Activated naive CD8-positive, alpha-beta T cell treated with anti-CD3 and anti-CD28 coated beads, Interleukin-2, amount 10 ng/mL, durations not matched to agents 7 days and 5 days (primary cell): ENCODE measurements at regions not wholly inside any gene's neighbourhood (a gene's known extent, or its start where the extent isn't known, plus 50 kb on each side); places are given as distances from the start of the nearest gene placed in this dataset.

Experiments
- ATAC-seq: fragments of 150-1000 bp; cut with Tn5 transposase; one replicate; pipeline ENCODE4 v1.10.0; 2021; ENCODE audit warnings: low read depth, moderate library complexity
- POLR2A ChIA-PET: fragments of 350-600 bp; sonication (Branson Sonifier 250); formaldehyde crosslinking; loops from one replicate; lab custom pipeline; 2021; ENCODE audit warnings: antibody characterized with exemption; lab: Charles Lee
- DNase-seq: peaks from one replicate; pipeline ENCODE4 v3.0.0; 2021
- H3K27ac Mint-ChIP-seq: one replicate; pipeline ENCODE4 v1.8.0; 2022; ENCODE audit warnings: mild to moderate bottlenecking, mixed read lengths
- H3K27me3 Mint-ChIP-seq: one replicate; pipeline ENCODE4 v1.8.0; 2022; ENCODE audit warnings: mild to moderate bottlenecking, moderate library complexity, mixed read lengths
- H3K36me3 Mint-ChIP-seq: one replicate; pipeline ENCODE4 v1.8.0; 2021; ENCODE audit warnings: mild to moderate bottlenecking, mixed read lengths
- H3K4me1 Mint-ChIP-seq: one replicate; pipeline ENCODE4 v1.8.0; 2021; ENCODE audit warnings: mixed read lengths
- H3K4me3 Mint-ChIP-seq: one replicate; pipeline ENCODE4 v1.8.0; 2022; ENCODE audit warnings: mild to moderate bottlenecking, moderate library complexity, mixed read lengths
- H3K9me3 Mint-ChIP-seq: one replicate; pipeline ENCODE4 v1.8.0; 2021; ENCODE audit warnings: mixed read lengths

- ATAC-seq, result no peak
- no peak overlapping the region for H3K27ac Mint-ChIP-seq
- POLR2A ChIA-PET, result no interaction called here
- H3K27me3 Mint-ChIP-seq, result no peaks in the 10 kb centered on the region
- no peak overlapping the region for H3K4me3 Mint-ChIP-seq
- no peaks in the 10 kb centered on the region for H3K4me1 Mint-ChIP-seq
- DNase-seq, result no peak
- H3K9me3 Mint-ChIP-seq, result peaks cover 3% of the 10 kb centered on the region
- no peaks in the 10 kb centered on the region for H3K36me3 Mint-ChIP-seq
Measured at GRCh38 chr19:27909185-27909840, 1303.6 kb downstream of the UQCRFS1 start.

- Mint-ChIP-seq H3K4me3 (no peak overlapping the region), H3K27me3 (no peaks in the 10 kb centered on the region), H3K36me3 (no peaks in the 10 kb centered on the region), H3K9me3 (peaks cover 4% of the 10 kb centered on the region), H3K4me1 (no peaks in the 10 kb centered on the region), H3K27ac (no peak overlapping the region)
- no peak for ATAC-seq
- POLR2A ChIA-PET, result no interaction called here
- DNase-seq, result no peak
Measured at GRCh38 chr19:27906081-27906480, 1306.9 kb downstream of the UQCRFS1 start.

- Mint-ChIP-seq H3K9me3 (peaks cover 3% of the 10 kb centered on the region), H3K27me3 (no peaks in the 10 kb centered on the region), H3K4me3 (no peak overlapping the region), H3K36me3 (no peaks in the 10 kb centered on the region), H3K27ac (no peak overlapping the region), H3K4me1 (no peaks in the 10 kb centered on the region)
- POLR2A ChIA-PET, result no interaction called here
- no peak for DNase-seq
- ATAC-seq, result no peak
Measured at GRCh38 chr19:27905074-27905473, 1307.9 kb downstream of the UQCRFS1 start.

DNA sequence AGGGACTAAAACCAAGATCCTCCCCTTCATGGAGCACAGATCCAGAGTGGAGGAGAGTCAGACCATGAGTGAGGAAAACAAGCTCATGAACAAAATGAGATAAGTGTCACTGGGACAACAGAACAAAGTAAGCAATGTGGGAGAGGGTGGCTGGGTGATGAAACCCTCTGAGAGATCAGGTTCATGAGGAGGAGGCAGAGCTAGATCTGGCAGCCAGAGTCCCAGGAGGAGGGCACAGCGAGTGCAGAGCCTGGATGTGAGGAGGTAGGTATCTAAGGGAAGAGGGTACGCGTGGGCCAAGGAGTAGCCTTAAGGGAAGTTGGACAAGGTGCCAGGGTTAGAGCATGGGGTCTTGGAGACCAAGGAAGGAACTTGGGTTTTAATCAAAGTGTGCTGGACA lies 1311.9 kb downstream of the UQCRFS1 start:
- Mint-ChIP-seq H3K9me3 (peaks cover 3% of the 10 kb centered on the region), H3K4me3 (no peak overlapping the region)

DNA sequence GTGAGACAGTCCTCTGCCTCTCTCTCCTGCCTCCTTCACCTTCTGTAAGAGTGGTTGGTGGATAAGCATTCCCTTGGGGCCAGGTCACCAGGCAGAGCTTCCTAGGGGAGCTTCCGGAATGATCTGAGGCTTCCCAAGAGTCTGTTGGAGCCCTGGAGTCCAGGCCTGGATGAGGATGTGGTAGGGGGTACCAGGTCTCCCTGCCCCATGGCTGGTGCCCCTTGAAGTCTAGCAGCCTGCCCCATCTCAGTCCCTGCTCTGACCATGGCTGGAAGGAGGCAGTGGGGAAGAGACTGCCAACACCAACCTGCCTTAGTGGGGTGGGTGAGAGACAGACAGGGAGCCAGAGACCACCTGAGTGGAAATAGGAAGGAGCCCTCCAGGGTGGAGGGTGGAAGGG lies 1316.9 kb downstream of the UQCRFS1 start:
- POLR2A ChIA-PET, result no interaction called here
- Mint-ChIP-seq H3K27me3 (no peaks in the 10 kb centered on the region), H3K9me3 (peaks cover 1% of the 10 kb centered on the region), H3K4me1 (no peaks in the 10 kb centered on the region), H3K36me3 (no peaks in the 10 kb centered on the region), H3K4me3 (no peak overlapping the region), H3K27ac (no peak overlapping the region)
- no peak for ATAC-seq
- DNase-seq, result no peak

More for the DNA sequence above, 1311.9 kb downstream of the UQCRFS1 start:
- POLR2A ChIA-PET, result no interaction called here
- DNase-seq (no peak), ATAC-seq (no peak)
- Mint-ChIP-seq H3K27me3 (no peaks in the 10 kb centered on the region), H3K36me3 (no peaks in the 10 kb centered on the region), H3K27ac (no peak overlapping the region), H3K4me1 (no peaks in the 10 kb centered on the region)

DNA sequence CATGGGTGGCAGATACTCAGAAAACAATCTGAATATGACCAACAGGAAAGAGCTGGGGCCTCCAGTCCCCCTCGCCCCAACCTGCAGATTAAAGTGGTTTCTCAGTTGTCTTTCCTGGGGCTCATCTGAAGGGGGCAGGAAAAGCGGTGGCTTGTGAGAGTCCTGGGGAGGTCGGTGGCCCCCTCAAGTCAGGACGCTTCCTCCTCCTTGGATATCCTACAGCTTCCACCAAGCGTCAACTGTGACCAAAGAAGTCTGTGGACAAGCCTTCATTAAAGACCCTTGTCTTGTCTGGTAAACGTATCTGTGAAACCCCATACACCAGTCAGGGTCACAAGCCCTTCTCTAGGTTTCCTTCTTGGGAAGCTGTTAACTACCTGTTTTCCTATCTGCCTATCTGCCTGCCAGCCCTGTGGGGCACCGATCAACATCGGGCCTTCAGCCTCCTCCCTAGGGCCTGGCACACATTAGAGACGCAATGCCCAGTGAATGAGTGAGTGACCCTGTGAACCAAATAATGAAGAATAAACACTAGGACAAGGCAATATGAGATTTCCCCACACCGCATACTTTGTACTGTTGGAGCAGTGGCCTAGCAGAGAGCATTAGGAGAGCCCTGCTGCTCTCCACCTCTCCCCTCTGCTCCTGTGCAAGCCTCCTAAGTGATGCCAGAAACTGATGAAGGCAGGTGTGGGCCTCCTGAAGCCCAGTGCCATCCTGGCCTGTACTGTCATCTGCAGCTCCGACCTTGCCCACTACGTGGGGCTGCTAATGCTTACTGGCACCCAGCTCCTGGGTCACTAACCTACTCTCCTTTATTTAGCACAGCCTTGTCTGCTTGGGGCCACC lies 1317.8 kb downstream of the UQCRFS1 start:
- Mint-ChIP-seq H3K27ac (no peak overlapping the region), H3K4me3 (no peak overlapping the region), H3K27me3 (no peaks in the 10 kb centered on the region)

GRCh38 chr19:27892500-27892899 lies 1320.5 kb downstream of the UQCRFS1 start:
- Mint-ChIP-seq H3K9me3 (peaks cover under 1% of the 10 kb centered on the region), H3K27ac (no peak overlapping the region), H3K4me3 (no peak overlapping the region), H3K36me3 (no peaks in the 10 kb centered on the region), H3K4me1 (no peaks in the 10 kb centered on the region), H3K27me3 (no peaks in the 10 kb centered on the region)
- DNase-seq (no peak), ATAC-seq (no peak)
- POLR2A ChIA-PET, result no interaction called here

More for the DNA sequence above, 1317.8 kb downstream of the UQCRFS1 start:
- no peaks in the 10 kb centered on the region for H3K36me3 Mint-ChIP-seq
- POLR2A ChIA-PET, result no interaction called here
- H3K9me3 Mint-ChIP-seq, result peaks cover under 1% of the 10 kb centered on the region
- no peak for ATAC-seq
- H3K4me1 Mint-ChIP-seq, result no peaks in the 10 kb centered on the region
- DNase-seq, result no peak

DNA sequence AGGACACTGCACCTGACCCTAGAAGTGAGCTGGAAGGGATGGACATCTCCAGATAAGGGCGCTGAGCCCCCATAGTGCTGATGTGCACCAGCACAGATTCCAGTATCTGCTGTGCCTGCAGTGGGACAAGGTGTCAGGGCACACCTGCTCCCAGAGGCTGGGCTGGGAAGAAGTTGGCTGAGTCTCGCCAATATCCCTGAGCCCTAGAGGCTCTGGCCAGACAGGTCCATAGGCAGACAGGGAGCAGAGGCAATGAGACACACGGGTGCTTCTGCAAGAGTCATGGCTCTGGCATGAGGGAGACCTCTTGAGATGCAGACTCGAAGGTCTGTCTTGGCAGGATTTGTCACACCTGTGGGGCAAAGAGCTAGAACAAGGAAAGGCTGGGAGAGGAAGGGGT lies 1321.5 kb downstream of the UQCRFS1 start:
- Mint-ChIP-seq H3K9me3 (peaks cover 3% of the 10 kb centered on the region), H3K27me3 (no peaks in the 10 kb centered on the region), H3K4me1 (no peaks in the 10 kb centered on the region), H3K4me3 (no peak overlapping the region), H3K36me3 (no peaks in the 10 kb centered on the region), H3K27ac (no peak overlapping the region)
- no peak for DNase-seq
- ATAC-seq, result no peak
- POLR2A ChIA-PET, result no interaction called here

GRCh38 chr19:27890696-27891095 lies 1322.3 kb downstream of the UQCRFS1 start:
- H3K36me3 Mint-ChIP-seq, result no peaks in the 10 kb centered on the region

GRCh38 chr19:27890206-27890605 lies 1322.7 kb downstream of the UQCRFS1 start:
- H3K4me3 Mint-ChIP-seq, result no peak overlapping the region
- no peak for ATAC-seq
- POLR2A ChIA-PET, result no interaction called here
- H3K9me3 Mint-ChIP-seq, result peaks cover 6% of the 10 kb centered on the region
- H3K27ac Mint-ChIP-seq, result no peak overlapping the region
- no peak for DNase-seq
- no peaks in the 10 kb centered on the region for H3K27me3 Mint-ChIP-seq
- no peaks in the 10 kb centered on the region for H3K4me1 Mint-ChIP-seq
- H3K36me3 Mint-ChIP-seq, result no peaks in the 10 kb centered on the region

More at GRCh38 chr19:27890696-27891095, 1322.3 kb downstream of the UQCRFS1 start:
- Mint-ChIP-seq H3K4me1 (no peaks in the 10 kb centered on the region), H3K27me3 (no peaks in the 10 kb centered on the region), H3K9me3 (peaks cover 4% of the 10 kb centered on the region), H3K27ac (no peak overlapping the region), H3K4me3 (no peak overlapping the region)
- POLR2A ChIA-PET, result no interaction called here
- DNase-seq (no peak), ATAC-seq (no peak)

- Mint-ChIP-seq H3K9me3 (peaks cover 11% of the 10 kb centered on the region), H3K27ac (no peak overlapping the region), H3K4me1 (no peaks in the 10 kb centered on the region), H3K27me3 (no peaks in the 10 kb centered on the region), H3K4me3 (no peak overlapping the region), H3K36me3 (no peaks in the 10 kb centered on the region)
- ATAC-seq, result no peak
- DNase-seq, result no peak
- POLR2A ChIA-PET, result no interaction called here
Measured at GRCh38 chr19:27889156-27889555, 1323.8 kb downstream of the UQCRFS1 start.

GRCh38 chr19:27887946-27888345 lies 1325.0 kb downstream of the UQCRFS1 start:
- H3K4me1 Mint-ChIP-seq, result no peaks in the 10 kb centered on the region
- POLR2A ChIA-PET, result no interaction called here

DNA sequence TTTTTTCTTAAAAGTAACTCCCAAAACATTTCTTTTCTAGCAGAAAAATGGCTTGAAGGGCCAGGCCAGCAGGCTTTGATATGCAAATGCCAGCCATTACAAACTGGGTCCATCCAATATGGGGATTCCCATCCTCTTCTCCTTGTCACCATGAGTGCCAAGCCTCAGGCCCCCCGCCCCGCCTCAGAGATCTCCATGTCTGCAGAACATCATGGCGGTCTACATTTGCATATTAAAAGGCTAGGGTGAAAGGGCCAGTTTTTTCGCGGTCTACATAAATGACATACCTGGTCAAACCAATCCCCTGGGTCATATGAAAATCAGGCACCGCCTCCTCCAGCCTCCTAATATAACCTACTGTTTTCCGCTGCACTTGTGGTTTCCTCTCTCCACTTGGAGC lies 1327.6 kb downstream of the UQCRFS1 start:
- no peaks in the 10 kb centered on the region for H3K27me3 Mint-ChIP-seq
- no peaks in the 10 kb centered on the region for H3K36me3 Mint-ChIP-seq
- no peak overlapping the region for H3K27ac Mint-ChIP-seq
- ATAC-seq (no peak), DNase-seq (no peak)
- no peaks in the 10 kb centered on the region for H3K4me1 Mint-ChIP-seq
- H3K9me3 Mint-ChIP-seq, result peaks cover 13% of the 10 kb centered on the region
- POLR2A ChIA-PET, result no interaction called here
- H3K4me3 Mint-ChIP-seq, result no peak overlapping the region

More at GRCh38 chr19:27887946-27888345, 1325.0 kb downstream of the UQCRFS1 start:
- no peaks in the 10 kb centered on the region for H3K27me3 Mint-ChIP-seq
- H3K27ac Mint-ChIP-seq, result no peak overlapping the region
- no peak for DNase-seq
- H3K9me3 Mint-ChIP-seq, result peaks cover 12% of the 10 kb centered on the region
- no peak for ATAC-seq
- no peak overlapping the region for H3K4me3 Mint-ChIP-seq
- no peaks in the 10 kb centered on the region for H3K36me3 Mint-ChIP-seq

- Mint-ChIP-seq H3K27me3 (no peaks in the 10 kb centered on the region), H3K4me3 (no peak overlapping the region), H3K36me3 (no peaks in the 10 kb centered on the region), H3K4me1 (no peaks in the 10 kb centered on the region), H3K9me3 (peaks cover 13% of the 10 kb centered on the region), H3K27ac (no peak overlapping the region)
- ATAC-seq (no peak), DNase-seq (no peak)
- POLR2A ChIA-PET, result no interaction called here
Measured at GRCh38 chr19:27884376-27884775, 1328.6 kb downstream of the UQCRFS1 start.
